ENCODE measurements at regions not wholly inside any gene's neighbourhood (a gene's known extent, or its start where the extent isn't known, plus 50 kb on each side); places are given as distances from the start of the nearest gene placed in this dataset.

- Histone ChIP-seq H2BK15ac (ENCODE audit: low read length) (no peak overlapping the region), H3K9ac (replicated peaks in 1 of 4; ENCODE audit: extremely low read depth in 1 of 4, low read depth in 3 of 4, low read length in 3 of 4) (no peak overlapping the region), H2BK20ac (ENCODE audit: low read length) (no peak overlapping the region), H3K56ac (replicated peaks; ENCODE audit: insufficient read length, low read depth, low read length) (no peak overlapping the region), H2AK5ac (ENCODE audit: low read depth, low read length) (no peak overlapping the region), H3K79me1 (ENCODE audit: low read depth, low read length) (no peaks in the 10 kb centered on the region), H3K4ac (replicated peaks; ENCODE audit: insufficient read length, low read depth, low read length) (no peak overlapping the region), H3K4me3 (ENCODE audit: extremely low read depth in 1 of 4, insufficient read depth in 2 of 4, low read depth in 3 of 4, low read length in 4 of 4) (no peak overlapping the region), H2BK120ac (replicated peaks; ENCODE audit: low read depth, low read length) (no peak overlapping the region), H3K27me3 (replicated peaks in 1 of 4; ENCODE audit: control insufficient read depth in 3 of 4, extremely low read depth in 1 of 4, insufficient read depth in 3 of 4, low read length in 3 of 4) (no peaks in the 10 kb centered on the region), H3K9me3 (ENCODE audit: insufficient read depth in 2 of 2, low read depth in 1 of 2, low read length in 1 of 2) (peaks cover 0 to 10% of the 10 kb centered on the region in 2 experiments; a peak in 1 of 4 replicates), H3K4me1 (replicated peaks in 1 of 4; ENCODE audit: control insufficient read depth in 3 of 4, insufficient read depth in 4 of 4, low read length in 3 of 4) (no peaks in the 10 kb centered on the region), H4K91ac (replicated peaks; ENCODE audit: insufficient read length, low read length) (no peak overlapping the region), H2BK12ac (ENCODE audit: low read depth, low read length) (no peak overlapping the region), H3K14ac (ENCODE audit: insufficient read length) (no peak overlapping the region), H2BK5ac (ENCODE audit: low read depth, low read length) (no peak overlapping the region), H4K8ac (ENCODE audit: extremely low read depth, insufficient read depth, low read length) (no peak overlapping the region), H3K23ac (ENCODE audit: insufficient read length) (no peak overlapping the region), H3K27ac (ENCODE audit: low read depth, low read length) (no peak overlapping the region), H3K36me3 (ENCODE audit: control insufficient read depth in 2 of 4, insufficient read depth in 4 of 4, low read length in 3 of 4) (no peaks in the 10 kb centered on the region), H3K4me2 (ENCODE audit: insufficient read depth in 1 of 2, low read depth in 2 of 2, low read length in 2 of 2) (no peak overlapping the region), H3K18ac (ENCODE audit: extremely low read depth, low read length) (no peak overlapping the region), H4K20me1 (replicated peaks in 1 of 2; ENCODE audit: control insufficient read depth in 1 of 2, insufficient read depth in 2 of 2, low read length in 2 of 2) (no peaks in the 10 kb centered on the region), H3K79me2 (ENCODE audit: control insufficient read depth in 1 of 2, insufficient read depth in 2 of 2, low read length in 2 of 2) (no peaks in the 10 kb centered on the region), H2AFZ (ENCODE audit: low read length) (no peak overlapping the region), H4K5ac (ENCODE audit: insufficient read length, low read depth, low read length) (no peak overlapping the region), H3K23me2 (ENCODE audit: low read depth, low read length) (no peaks in the 10 kb centered on the region)
- CTCF ChIA-PET (ENCODE audit: partially characterized antibody) = no interaction called here
- DNase-seq (ENCODE audit: low read depth in 1 of 2, low spot score in 2 of 2) (no peak), FAIRE-seq (no peak)
- POLR2A ChIA-PET (ENCODE audit: partially characterized antibody) = no interaction called here
- TF ChIP-seq RXRA (IDR thresholded peaks at IDR 0.05; ENCODE audit: insufficient read depth, low read depth, low read length) = no peak
- no peak for TF ChIP-seq EP300 (IDR thresholded peaks at IDR 0.05; ENCODE audit: borderline replicate concordance in 1 of 2, low read depth in 2 of 2, low read length in 2 of 2)
- TF ChIP-seq KDM1A (IDR thresholded peaks at IDR 0.05; ENCODE audit: borderline replicate concordance, low read length) = no peak
- TF ChIP-seq BACH1 (IDR thresholded peaks at IDR 0.05; ENCODE audit: low read length) = no peak
- TF ChIP-seq SP1 (IDR thresholded peaks at IDR 0.05; ENCODE audit: low read depth, low read length) = no peak
- TF ChIP-seq ATF3 (IDR thresholded peaks at IDR 0.05; ENCODE audit: insufficient read depth, low read depth, low read length) = no peak
- TF ChIP-seq CREB1 (IDR thresholded peaks at IDR 0.05) = no peak
- TF ChIP-seq HDAC6 (IDR thresholded peaks at IDR 0.05; ENCODE audit: low read depth, low read length) = no peak
- no peak for TF ChIP-seq TAF1 (IDR thresholded peaks at IDR 0.05; ENCODE audit: low read depth, low read length)
- no peak for TF ChIP-seq JUND (IDR thresholded peaks at IDR 0.05; ENCODE audit: low read length)
- TF ChIP-seq FOSL1 (IDR thresholded peaks at IDR 0.05; ENCODE audit: insufficient read depth, low read depth, low read length) = no peak
- no peak for TF ChIP-seq KDM4A (IDR thresholded peaks at IDR 0.05; ENCODE audit: low read depth, low read length, severe bottlenecking)
- no peak for TF ChIP-seq RBBP5 (IDR thresholded peaks at IDR 0.05; ENCODE audit: borderline replicate concordance, low read depth, low read length)
- no peak for TF ChIP-seq GTF2F1 (IDR thresholded peaks at IDR 0.05; ENCODE audit: borderline replicate concordance, low read depth, low read length)
Observed at GRCh38 chr7:40944981-40945585, 757.8 kb downstream of the INHBA start.
